GM21515 (cell line): ENCODE measurements at regions not wholly inside any gene's neighbourhood (a gene's known extent, or its start where the extent isn't known, plus 50 kb on each side); places are given as distances from the start of the nearest gene placed in this dataset.

Experiments used
- ATAC-seq: cut with Tn5 transposase; IDR thresholded peaks from one replicate; pipeline ENCODE4 v1.9.1; 2021; ENCODE audit not compliant: unreplicated experiment

DNA sequence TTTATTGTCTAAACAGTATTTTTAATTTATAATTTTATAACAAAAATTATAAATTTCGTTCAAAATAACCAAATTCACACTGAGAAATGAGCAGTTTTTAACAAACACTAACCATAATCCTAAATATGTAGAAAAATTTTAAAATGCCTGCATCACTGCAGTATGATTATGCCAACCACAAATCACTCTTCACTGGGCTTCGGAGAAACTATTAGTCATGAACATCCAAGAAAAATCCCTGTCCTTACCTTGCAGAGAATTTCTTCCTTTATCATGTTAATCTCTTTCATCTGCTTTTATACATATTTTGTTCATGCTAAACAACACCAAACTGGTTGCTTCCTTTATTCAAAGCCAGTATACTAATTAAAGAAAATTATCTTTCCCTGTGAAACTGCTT lies 511.0 kb upstream of the ALCAM start:
- no peak for ATAC-seq

DNA sequence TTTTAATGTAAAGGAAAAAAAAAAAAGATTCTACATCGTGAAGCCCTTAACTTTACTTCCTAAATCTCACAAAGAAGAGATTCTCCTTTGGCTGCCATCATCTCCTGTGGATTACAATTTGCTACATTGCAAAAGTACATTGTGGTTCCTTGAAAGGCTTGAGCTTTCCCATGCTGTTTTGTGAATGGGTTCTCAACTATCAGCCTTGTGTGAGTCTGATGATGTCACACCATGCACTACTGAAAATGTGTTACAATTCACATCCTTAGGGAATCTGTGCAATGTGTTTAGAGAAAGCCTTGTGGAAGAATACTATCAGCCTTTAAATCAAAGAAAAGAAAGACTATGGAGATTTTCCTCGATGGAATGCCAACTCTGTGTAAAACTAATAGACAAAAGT lies 510.0 kb upstream of the ALCAM start:
- ATAC-seq = no peak

DNA sequence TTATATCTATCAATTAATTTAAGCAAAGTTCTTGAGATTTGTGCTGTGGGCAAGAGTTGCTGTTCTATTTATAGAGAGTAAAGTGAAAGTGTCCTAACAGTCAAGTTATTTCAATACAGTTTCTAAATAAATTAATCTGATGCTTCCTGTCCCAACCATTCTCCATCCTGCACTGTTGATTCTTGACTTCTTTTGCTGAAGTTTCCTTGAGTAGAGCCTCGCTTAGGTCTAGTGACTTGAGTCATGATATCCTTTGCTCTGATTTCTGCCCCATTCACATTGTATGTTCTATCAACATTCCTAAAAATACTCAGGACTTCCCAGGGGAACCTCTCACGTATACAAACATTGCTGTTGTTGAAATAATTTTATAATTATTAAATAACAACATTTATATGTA lies 498.4 kb upstream of the ALCAM start:
- ATAC-seq = no peak

DNA sequence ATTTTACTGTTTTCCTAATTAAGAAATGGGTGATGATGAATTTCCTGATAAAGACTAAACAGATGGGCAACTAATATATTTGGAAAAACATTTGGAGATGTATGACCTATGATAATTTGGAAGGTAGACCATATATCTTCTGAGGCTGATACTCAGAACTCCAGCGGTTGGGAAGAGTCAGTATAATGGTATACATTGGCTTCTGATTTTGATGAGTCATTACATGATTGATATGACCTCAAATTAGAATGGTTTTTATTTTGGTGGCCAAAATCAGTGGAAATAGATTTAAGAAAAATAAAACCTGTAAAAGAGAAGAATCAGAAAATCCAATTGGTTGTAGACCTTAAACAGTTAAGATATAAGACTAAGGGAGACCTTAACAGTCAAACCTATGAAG lies 496.4 kb upstream of the ALCAM start:
- ATAC-seq = no peak

DNA sequence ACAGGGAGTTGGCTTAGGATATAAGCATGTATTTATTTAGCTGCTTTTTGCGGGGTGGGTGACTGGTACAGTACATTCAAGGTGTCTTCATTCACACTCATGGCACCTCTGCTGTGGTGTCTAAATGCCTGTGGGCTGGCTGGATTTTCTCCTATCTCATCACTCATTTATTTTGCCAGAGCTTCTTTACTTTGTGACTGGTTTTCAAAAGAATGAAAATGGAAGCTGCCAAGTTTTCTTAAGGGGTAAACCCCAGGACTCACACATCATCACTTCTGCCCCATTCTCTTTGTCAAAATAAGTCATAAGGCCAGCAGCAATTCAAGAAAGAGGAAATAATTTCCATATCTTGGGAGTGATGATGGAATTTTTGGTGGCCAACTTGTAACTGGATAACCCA lies 493.4 kb upstream of the ALCAM start:
- no peak for ATAC-seq

DNA sequence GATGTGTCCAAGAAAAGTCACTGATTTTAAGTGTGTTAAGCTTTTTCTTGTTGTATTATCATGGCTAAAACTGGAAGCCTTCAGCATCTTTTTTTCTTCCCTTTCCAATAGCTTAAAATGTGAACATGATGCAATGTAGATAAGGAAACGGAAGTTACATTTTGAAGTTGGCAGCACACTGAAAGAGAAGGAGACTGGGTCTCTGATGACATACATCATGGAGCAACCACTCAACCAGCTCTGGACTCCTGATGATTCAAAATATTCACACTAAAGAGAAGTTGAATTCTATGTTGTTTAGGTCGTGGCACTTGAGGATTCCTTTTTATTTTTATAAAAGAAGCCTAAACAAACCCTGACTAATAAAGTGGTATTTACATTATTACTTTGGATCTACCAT lies 488.3 kb upstream of the ALCAM start:
- no peak for ATAC-seq

DNA sequence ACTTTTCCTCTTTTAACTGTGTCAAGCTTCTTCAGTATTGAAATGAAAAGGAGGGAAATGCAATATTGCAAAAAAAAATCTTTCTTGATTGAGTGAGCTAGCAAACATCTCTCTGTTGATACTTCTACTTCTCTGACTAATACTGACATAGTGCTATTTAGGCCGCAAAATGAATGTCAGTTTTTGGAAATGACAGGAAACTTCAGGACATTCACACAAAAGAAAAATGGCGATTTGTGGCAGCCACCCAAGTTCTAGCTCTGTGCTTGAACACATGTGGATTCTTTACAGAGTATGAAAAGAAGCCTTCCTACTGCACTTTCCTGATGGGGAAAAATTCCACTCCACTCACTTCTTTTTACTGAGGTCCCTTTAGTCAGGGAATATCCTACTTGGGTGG lies 486.8 kb upstream of the ALCAM start:
- ATAC-seq = no peak

DNA sequence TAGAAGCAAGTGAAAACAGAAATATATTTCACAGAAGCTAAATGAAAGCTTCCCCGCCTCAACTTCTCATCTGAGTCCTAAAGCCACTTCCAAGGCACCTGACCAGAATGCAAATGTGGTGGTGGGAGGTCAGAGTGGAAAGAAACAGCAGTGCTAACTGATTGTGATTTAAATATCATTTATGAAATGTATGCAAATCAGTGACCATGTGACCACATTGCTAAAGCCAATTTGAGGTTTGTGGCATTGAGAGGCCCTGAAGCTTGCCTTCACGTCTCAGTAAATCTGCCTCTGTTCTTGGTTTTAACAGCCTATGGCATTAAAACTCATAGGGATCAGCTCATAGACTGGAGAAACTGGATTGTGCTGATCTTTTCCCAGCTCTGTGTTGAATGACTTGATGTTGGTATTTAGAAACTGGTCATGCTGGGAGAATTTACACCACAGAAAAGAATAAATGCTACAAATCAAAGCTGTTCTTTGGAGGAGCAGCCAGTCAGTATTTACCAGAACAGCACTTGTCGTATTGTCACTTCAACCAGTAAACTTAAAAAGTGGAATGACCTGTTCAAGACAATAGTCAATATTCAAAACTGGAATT lies 481.4 kb upstream of the ALCAM start:
- no peak for ATAC-seq

DNA sequence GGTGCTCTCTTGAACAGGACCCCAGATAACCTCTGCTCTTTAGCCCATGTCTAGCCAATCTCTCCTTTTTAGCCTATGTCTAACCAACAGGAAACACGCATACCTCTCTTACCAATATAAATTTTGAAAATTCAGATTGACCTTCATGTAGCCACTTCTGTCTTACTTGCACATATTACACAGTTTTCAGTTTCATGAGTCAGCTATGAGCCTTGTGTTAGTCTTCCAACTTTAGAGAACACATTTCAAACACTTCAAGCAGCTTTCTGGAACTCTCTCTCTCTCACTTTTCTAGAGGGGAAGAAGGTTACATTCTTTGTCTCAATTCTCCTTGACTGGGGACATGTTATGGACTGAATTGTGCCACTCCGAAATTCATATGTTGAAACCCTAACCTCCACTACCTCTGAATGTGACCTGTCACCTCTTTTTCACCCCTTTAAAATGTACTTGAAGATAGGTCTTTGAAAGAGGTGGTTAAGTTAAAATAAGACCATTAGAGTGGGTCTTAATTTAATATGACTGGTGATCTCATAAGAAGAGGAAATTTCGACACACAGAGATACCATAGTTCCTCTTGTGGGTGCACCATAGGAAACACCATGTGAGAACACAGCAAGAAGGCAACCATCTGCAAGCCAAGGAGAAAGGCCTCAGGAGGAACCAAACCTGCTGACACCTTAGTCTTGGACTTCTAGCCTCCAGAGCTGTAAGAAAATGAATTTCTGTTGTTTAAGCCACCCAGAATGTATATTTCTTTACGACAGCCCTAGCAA lies 480.3 kb upstream of the ALCAM start:
- ATAC-seq = no peak

DNA sequence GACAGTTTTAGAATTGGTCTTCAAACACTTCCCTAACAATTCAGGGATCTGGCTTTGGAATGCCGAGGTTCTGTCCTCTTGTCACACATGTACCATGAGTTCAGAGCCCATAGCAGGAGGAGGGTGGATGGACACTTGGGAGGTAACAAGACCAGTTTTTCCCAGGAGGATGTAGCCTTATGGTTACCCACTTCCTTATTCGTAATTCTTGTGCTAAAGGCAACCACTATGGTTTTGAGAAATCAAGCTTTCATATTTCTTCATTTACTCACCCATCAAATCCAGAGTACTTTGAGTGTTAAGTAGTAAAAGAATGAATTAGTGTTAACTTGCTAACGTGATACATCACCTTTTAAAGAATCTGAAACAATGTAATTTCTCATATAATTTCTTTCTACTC lies 479.6 kb upstream of the ALCAM start:
- ATAC-seq = no peak

DNA sequence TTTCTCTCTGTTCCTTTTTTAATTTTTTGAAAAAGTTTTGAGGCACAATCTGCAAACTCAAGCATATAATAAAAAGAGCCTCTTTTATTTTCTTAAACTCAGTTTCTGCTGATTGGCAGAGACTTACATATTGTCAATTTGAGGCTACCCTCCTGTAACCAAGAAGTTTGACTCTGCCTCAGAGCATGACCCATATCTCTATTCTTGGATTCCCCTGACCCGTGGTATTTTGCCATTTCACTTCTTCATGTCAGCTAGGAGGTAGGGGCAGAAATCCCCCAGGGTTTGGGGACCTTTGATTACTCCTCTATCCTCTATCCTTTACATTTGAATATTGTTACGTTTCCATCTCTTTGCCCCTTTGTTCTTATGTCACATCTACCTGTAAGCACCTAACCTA lies 479.1 kb upstream of the ALCAM start:
- no peak for ATAC-seq

DNA sequence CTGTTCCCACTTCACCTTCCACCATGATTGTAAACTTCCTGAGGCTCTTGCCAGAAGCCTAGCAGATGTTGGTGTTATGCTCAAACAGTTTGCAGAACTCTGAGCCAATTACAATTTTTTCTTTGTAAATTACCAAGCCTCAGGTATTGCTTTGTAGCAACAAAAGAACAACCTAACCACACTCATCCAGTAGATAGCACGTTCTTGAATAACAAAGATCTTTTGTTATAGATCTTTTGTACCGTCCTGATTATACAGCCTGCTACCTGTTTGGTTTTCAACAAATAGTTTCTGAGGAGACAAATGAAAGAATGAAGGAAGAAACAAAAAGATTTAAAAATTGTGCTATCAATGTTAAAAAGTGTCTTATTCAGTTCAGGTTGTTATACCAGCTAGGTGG lies 474.7 kb upstream of the ALCAM start:
- no peak for ATAC-seq

DNA sequence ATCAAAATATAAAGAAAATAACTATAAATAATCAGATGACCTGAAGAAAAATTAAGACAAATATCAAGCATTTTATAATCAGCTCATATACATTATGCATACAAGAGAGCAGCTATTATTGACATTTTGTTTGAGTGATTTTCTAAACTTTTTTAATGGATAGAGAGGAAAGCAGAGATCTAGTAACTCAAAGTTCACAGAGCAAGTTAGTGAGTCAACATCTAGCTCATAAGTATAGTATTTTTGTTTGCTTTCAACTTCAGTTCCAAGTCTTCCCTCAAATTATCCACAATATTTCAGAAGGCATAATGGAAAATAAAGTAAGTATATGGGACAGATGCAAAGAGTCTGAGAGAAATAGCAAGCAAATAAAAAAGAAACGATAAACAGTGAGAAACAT lies 470.1 kb upstream of the ALCAM start:
- no peak for ATAC-seq

DNA sequence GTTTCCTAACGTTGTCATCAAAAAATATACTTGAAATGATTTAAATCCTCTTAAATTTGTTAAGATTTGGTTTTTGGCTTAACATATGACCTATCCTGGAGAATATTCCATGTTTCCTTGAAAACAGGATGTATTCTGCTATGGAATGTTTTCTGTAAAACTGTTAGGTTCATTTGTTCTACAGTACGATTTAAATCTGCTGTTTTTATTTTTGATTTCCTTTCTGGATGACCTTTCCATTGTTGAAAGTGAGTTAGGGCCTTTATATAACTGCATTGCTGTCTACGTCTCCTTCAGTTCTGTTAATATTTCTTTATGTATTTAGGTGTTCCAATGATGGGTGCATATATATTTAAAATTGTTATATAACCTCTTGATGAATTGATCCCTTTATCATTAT lies 465.3 kb upstream of the ALCAM start:
- no peak for ATAC-seq

DNA sequence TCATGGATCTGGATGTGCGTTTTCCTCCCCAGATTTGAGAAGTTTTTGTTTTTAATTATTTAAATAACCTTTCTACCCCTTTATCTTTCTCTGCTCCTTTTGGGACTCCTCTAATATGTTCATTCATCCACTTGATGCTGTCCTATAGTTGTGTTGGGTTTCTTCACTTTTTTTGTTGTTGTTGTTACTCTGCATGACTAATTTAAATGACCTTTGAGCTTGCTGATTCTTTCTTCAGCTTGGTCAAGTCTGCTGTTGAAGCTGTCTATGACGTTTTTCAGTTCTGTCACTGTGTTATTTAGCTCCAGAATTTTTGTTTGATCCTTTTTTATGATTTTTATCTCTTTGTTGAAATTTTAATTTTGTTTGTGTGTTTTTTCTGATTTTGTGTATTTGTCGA lies 463.6 kb upstream of the ALCAM start:
- ATAC-seq = no peak

DNA sequence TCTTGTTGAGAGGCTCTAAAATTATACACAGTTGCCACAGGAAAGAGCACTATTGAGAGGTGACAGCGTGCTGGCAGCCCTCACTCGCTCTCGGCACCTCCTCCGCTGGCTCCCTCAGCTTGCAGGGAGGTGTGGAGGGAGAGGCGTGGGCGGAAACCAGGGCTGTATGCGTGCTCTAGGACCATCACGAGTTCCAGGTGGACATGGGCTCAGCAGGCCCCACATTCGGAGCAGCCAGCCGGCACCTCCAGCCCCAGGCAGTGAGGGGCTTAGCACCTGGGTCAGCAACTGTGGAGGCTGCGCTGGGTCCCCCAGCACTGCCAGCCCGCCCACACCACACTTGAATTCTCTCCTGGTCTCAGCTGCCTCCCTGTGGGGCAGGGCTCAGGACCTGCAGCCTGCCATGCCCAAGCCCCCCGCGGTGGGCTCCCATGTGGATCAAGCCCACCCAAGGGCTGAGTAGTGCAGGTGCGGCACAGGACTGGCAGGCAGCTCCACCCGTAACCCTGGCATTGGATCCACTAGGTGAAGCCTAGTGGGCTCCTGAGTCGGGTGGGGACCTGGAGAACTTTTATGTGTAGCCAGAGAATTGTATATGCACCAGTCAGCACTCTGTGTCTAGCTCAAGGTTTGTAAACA lies 460.6 kb upstream of the ALCAM start:
- ATAC-seq = no peak

DNA sequence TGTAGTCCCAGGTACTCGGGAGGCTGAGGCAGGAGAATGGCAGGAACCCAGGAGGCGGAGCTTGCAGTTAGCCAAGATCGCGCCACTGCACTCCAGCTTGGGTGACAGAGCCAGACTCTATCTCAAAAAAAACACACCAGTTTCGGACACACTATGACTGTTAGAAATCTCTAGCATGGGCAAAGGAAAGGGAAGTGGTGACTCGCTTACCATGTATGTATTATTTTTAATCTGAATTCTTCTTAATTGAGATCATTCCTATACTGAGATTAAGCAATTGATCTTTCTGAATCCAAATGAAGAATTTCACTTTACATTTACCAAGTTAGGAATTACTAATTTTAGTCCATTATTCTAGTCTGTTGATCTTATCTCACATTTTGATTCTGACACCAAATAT lies 459.2 kb upstream of the ALCAM start:
- no peak for ATAC-seq

DNA sequence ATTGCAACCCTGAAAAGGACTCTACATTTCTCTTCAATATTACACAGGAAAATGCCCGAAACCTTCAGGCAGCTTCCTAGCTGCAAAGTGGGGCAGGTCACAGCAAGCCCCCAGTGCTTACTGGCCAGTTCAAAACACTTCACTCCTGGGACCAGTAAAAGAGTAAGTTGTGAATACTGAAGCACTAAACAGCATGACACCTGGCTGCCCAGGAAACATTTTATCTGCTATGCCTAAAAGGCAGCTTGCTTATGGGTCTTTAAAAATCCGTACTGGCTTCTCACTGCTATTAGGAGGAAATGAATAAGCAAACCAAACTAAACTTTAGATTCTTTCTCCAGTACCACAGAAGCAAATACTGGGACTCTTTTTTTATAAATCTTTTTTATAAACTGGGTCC lies 457.9 kb upstream of the ALCAM start:
- ATAC-seq = no peak

DNA sequence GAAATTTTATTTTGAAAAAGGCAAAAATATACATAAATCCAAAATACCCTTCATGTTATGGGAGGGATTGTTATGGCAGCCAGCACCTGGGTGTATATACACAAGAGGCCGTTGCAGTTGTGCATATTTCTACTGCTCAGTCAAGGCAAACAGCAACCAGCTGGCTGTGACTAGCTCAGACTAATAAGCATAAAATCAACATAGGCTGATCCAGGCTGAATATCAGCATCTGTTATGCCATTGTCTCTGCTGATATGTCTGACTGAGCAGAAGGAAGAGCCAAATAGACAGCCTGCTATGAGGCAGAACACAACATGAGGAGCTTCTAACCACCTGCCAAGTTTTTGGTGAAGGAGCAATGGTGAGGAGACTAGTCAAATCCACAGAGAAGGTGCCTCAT lies 457.5 kb upstream of the ALCAM start:
- ATAC-seq = no peak

DNA sequence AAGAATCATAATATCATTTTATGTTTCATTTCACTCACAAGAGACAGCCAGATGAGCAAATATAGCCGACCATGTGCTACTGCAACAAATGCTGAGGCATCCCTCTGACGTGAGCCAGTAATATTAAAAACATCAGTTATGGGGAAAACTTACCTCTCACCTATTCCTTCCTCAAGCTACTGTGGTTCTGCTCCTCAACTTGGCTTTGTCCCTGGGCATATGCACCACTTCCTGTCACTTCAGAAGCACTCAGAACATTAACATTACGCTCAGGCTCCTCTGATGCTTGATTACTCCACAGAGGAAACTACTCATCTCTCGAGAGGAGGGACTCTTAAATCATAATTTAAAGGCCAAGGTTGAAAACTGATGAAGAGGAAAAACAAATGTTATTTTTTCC lies 457.0 kb upstream of the ALCAM start:
- no peak for ATAC-seq

DNA sequence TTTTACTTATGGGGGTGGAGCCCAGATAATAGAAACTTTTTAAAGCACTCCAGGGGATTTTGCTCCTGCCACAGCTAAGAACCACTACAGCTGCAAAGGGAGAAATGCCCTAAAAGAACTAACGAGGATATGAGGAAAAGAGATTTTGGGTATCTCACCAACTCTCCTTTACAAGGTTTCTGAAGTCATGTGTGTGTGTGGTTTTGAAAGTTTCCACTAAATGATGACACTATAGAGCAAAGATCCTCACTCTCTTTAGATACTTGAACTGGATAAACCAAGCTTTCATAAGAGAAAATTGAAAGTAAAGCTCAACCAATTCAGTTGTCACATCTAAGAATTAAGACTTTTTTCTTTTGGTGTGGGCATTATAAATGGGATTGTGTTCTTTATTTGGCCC lies 455.3 kb upstream of the ALCAM start:
- no peak for ATAC-seq

DNA sequence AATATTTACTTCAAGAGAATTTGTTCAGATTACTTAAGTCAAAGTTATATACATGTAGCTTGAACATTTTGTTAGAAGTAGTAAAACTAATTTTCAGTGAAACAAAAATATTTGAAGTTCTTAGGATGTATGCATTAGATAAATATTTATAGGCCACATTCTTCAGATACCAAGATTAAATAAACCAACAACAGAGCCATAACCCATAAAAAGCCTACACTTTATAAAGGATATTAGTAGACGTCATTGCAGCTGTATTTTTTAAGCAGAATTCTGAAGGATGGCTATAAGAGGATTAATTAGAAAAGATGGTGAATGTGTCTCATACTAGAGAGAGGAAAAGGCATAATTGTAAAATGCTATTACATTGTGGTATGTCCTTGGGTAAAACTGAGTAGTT lies 449.7 kb upstream of the ALCAM start:
- no peak for ATAC-seq

DNA sequence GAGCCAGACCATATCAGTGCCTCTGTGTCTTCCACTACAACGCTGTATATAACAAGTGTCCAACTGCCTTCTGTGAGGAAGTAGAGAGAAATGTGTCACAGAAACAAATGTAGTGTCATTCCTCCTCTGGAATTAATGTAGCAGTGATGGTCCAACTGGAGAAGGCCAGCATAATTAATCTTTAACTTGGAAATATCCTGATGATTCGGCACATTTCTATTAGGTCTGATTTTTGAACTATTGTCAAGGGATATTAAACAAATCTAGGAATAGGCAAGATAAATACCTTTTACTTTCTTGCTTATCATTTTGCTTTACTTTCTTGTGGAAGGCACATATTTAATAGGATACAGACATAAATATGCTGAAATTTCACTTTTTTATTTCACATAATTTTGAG lies 446.2 kb upstream of the ALCAM start:
- ATAC-seq = no peak
